Ovary (tissue), 3 donors: ENCODE measurements at regions not wholly inside any gene's neighbourhood (a gene's known extent, or its start where the extent isn't known, plus 50 kb on each side); places are given as distances from the start of the nearest gene placed in this dataset.

Experiments used
- EP300 ChIP-seq: sonication (generic); formaldehyde crosslinking; IDR thresholded peaks from one replicate; pipeline ENCODE4 v1.6.1; 2017; ENCODE audit warnings: antibody characterized with exemption
- POLR2A ChIP-seq: fragments of 450-650 bp; IDR thresholded peaks from one replicate; pipeline ENCODE4 v1.6.1; 2017; ENCODE audit warnings: antibody characterized with exemption, mild to moderate bottlenecking, moderate library complexity
- TF ChIP-seq, protein P1 (sequence below), 3 donors: fragments of 450-650 bp in 2 of 3; fragments of 200-600 bp in 1 of 3; IDR thresholded peaks; one replicate each; pipeline versions ENCODE4 v1.5.1 to v1.8.0; 2016 to 2022; ENCODE audit warnings: antibody characterized with exemption in 3 of 3, mild to moderate bottlenecking in 1 of 3
- donor health status: DM: no; HTN: no; CAD: no.

DNA sequence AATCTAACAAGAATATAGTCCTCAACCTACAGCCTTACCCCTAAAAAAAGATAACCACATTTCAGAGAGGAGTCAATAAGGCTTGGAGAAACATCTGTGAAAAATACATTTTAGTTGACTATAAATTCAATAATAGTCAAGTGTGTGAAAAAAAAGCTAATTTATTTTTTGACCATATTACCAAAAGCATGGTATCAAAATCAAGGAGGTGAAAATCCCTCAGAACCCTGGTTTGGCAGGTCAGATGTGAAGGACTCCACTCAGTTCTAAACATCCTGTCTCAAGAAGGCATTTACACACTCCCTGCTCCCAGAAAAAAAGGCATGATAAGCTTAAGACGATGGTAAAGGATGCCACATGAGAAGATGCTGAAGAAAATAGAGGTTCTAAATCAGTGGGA lies 745.1 kb upstream of the TENM3 start:
- TF ChIP-seq, protein P1, sequence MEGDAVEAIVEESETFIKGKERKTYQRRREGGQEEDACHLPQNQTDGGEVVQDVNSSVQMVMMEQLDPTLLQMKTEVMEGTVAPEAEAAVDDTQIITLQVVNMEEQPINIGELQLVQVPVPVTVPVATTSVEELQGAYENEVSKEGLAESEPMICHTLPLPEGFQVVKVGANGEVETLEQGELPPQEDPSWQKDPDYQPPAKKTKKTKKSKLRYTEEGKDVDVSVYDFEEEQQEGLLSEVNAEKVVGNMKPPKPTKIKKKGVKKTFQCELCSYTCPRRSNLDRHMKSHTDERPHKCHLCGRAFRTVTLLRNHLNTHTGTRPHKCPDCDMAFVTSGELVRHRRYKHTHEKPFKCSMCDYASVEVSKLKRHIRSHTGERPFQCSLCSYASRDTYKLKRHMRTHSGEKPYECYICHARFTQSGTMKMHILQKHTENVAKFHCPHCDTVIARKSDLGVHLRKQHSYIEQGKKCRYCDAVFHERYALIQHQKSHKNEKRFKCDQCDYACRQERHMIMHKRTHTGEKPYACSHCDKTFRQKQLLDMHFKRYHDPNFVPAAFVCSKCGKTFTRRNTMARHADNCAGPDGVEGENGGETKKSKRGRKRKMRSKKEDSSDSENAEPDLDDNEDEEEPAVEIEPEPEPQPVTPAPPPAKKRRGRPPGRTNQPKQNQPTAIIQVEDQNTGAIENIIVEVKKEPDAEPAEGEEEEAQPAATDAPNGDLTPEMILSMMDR (IDR thresholded peaks at IDR 0.05), result no peak
- TF ChIP-seq POLR2A (no peak), EP300 (no peak)
